Heart left ventricle (tissue), 13 donors: ENCODE measurements at regions not wholly inside any gene's neighbourhood (a gene's known extent, or its start where the extent isn't known, plus 50 kb on each side); places are given as distances from the start of the nearest gene placed in this dataset.

ENCODE experiments used
- CTCF ChIP-seq, 12 donors: fragments of 200-600 bp; sonication (generic) in 4 of 12; IDR thresholded peaks; one replicate each; pipeline versions ENCODE4 v1.5.0 to v1.8.0; 2018 to 2022; ENCODE audit warnings: antibody characterized with exemption in 12 of 12, mild to moderate bottlenecking in 5 of 12
- POLR2A ChIP-seq, 2 donors: fragments of 450-650 bp; IDR thresholded peaks; one replicate each; pipeline ENCODE4 v1.6.1; 2017; ENCODE audit warnings: antibody characterized with exemption in 2 of 2, mild to moderate bottlenecking in 2 of 2, moderate library complexity in 2 of 2
- donor health status: ischemic (EF 13 %, LVEDD 7.1; RV severe dilation, severe dysfunction).
- donor health status: DM: no; HTN: yes; CAD: no.
- donor health status: DM: no; HTN: no; CAD: no.
- donor health status: ischemic (EF 25% LVEDD 6.9; RV normal size, moderate dysfunction).
- donor health status: ischemic (EF 25% LVEDD 5.7; RV mildly dilated, moderate dysfunction).
- donor health status: ischemic (EF 35%, LVEDD 5.7; RV mildly dilated, moderate dysfunction).
- donor health status: nonischemic (EF 11% LVEDD 7.7; RV severe dilation, severe dysfunction).
- donor health status: DM: yes; HTN: yes; CAD: no.
- donor health status: PGD.
- donor health status: ischemic (EF 29% LVEDD 5.4; RV normal size, mild dysfunction).
- donor health status: nonischemic (EF 23%, LVEDD 6.1; RV moderate dilation, normal function).

GRCh38 chr12:105659355-105660075, 329.0 kb downstream of the C12orf75 start:
- no peak for TF ChIP-seq CTCF (IDR thresholded peaks at IDR 0.05)
- TF ChIP-seq POLR2A (IDR thresholded peaks at IDR 0.05): no peak
